ENCODE measurements at regions not wholly inside any gene's neighbourhood (a gene's known extent, or its start where the extent isn't known, plus 50 kb on each side); places are given as distances from the start of the nearest gene placed in this dataset.
"Not testable (repeated sequence)": the region's sequence is repeated elsewhere in the genome, so short reads cannot be mapped to it uniquely, and the experiment has no call there.

DNA sequence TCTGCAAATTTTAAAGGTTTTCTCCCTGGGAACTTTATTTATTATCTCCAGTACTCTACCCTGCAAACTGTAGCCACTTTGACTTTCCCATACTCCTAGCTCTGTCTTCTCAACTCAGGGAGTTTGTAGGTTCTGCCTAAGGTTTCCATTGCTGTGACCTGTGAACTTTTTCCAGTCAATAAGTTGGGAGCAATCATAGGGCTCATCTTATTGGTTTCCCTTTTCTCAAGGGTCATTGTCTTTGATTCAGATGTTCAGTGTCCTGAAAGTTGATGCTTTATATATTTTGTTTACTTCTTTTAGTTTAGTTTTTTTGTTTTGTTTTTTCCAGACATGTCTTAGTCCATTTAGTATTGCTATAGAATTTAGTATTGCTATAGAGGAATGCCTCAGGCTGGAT is 85.3 kb upstream of the NUDT6 start:
- H3K27me3 Mint-ChIP-seq (ENCODE audit: insufficient read depth, unreplicated experiment): no peaks in the 10 kb centered on the region
- no peak overlapping the region for H3K27ac Mint-ChIP-seq (ENCODE audit: low read depth, unreplicated experiment)
- no peaks in the 10 kb centered on the region for H3K36me3 Mint-ChIP-seq (ENCODE audit: insufficient read depth, unreplicated experiment)
- no peaks in the 10 kb centered on the region for H3K9me3 Mint-ChIP-seq (ENCODE audit: unreplicated experiment)
- POLR2A ChIA-PET: interaction anchor here (0.7 kb wide), 1 partner anchor 36 kb away, joined by 5 read pairs; no protein-coding TSS in a partner anchor
- CTCF ChIA-PET: interaction anchor here (0.6 kb wide), 2 partner anchors 270 to 765 kb away, joined by 3 read pairs; no protein-coding TSS in a partner anchor
- no peak for DNase-seq (ENCODE audit: unreplicated experiment)
- intact Hi-C loops (cut with micrococcal nuclease): no loop called here
- peaks cover 6% of the 10 kb centered on the region for H3K4me1 Mint-ChIP-seq (ENCODE audit: insufficient read depth, unreplicated experiment)
- no peak for TF ChIP-seq CTCF (IDR thresholded peaks at IDR 0.05; ENCODE audit: unreplicated experiment)
- BruUV-seq (replicated peaks): no TSS peak
- no peak overlapping the region for H3K4me3 Mint-ChIP-seq (ENCODE audit: unreplicated experiment)

GRCh38 chr4:123012416-123012815 is 90.0 kb upstream of the NUDT6 start:
- CTCF ChIA-PET; H3K27ac Mint-ChIP-seq (ENCODE audit: low read depth, unreplicated experiment); intact Hi-C loops (cut with micrococcal nuclease); H3K27me3 Mint-ChIP-seq (ENCODE audit: insufficient read depth, unreplicated experiment); H3K36me3 Mint-ChIP-seq (ENCODE audit: insufficient read depth, unreplicated experiment); H3K9me3 Mint-ChIP-seq (ENCODE audit: unreplicated experiment); BruUV-seq (replicated peaks); POLR2A ChIA-PET; H3K4me1 Mint-ChIP-seq (ENCODE audit: insufficient read depth, unreplicated experiment); DNase-seq (ENCODE audit: unreplicated experiment); H3K4me3 Mint-ChIP-seq (ENCODE audit: unreplicated experiment): not testable (repeated sequence)

GRCh38 chr4:123014038-123014437 is 91.6 kb upstream of the NUDT6 start:
- H3K4me1 Mint-ChIP-seq (ENCODE audit: insufficient read depth, unreplicated experiment): peaks cover 12% of the 10 kb centered on the region
- no peaks in the 10 kb centered on the region for H3K36me3 Mint-ChIP-seq (ENCODE audit: insufficient read depth, unreplicated experiment)
- POLR2A ChIA-PET: interaction anchor here (0.8 to 0.9 kb wide), 2 partner anchors 17 to 30 kb away, joined by 3 to 4 read pairs; no protein-coding TSS in a partner anchor

GRCh38 chr4:123017078-123017477 is 94.7 kb upstream of the NUDT6 start:
- ChIA-PET POLR2A (interaction anchor here (1.7 kb wide), 1 partner anchor 14 kb away, joined by 3 read pairs; no protein-coding TSS in a partner anchor), CTCF (interaction anchor here (0.6 to 0.7 kb wide), 3 partner anchors 46 to 1073 kb away, joined by 3 to 8 read pairs (median 4); no protein-coding TSS in a partner anchor)
- no TSS peak for BruUV-seq (replicated peaks)
- H3K4me1 Mint-ChIP-seq (ENCODE audit: insufficient read depth, unreplicated experiment): peaks cover 12% of the 10 kb centered on the region
- intact Hi-C loops (cut with micrococcal nuclease): no loop called here
- no peak for DNase-seq (ENCODE audit: unreplicated experiment)
- no peaks in the 10 kb centered on the region for H3K9me3 Mint-ChIP-seq (ENCODE audit: unreplicated experiment)
- H3K4me3 Mint-ChIP-seq (ENCODE audit: unreplicated experiment): no peak overlapping the region
- no peaks in the 10 kb centered on the region for H3K27me3 Mint-ChIP-seq (ENCODE audit: insufficient read depth, unreplicated experiment)
- no peak for TF ChIP-seq CTCF (IDR thresholded peaks at IDR 0.05; ENCODE audit: unreplicated experiment)
- H3K36me3 Mint-ChIP-seq (ENCODE audit: insufficient read depth, unreplicated experiment): no peaks in the 10 kb centered on the region
- no peak overlapping the region for H3K27ac Mint-ChIP-seq (ENCODE audit: low read depth, unreplicated experiment)

More at GRCh38 chr4:123014038-123014437, 91.6 kb upstream of the NUDT6 start:
- intact Hi-C loops (cut with micrococcal nuclease): no loop called here
- Mint-ChIP-seq H3K9me3 (ENCODE audit: unreplicated experiment) (no peaks in the 10 kb centered on the region), H3K27me3 (ENCODE audit: insufficient read depth, unreplicated experiment) (no peaks in the 10 kb centered on the region), H3K4me3 (ENCODE audit: unreplicated experiment) (no peak overlapping the region), H3K27ac (ENCODE audit: low read depth, unreplicated experiment) (no peak overlapping the region)
- BruUV-seq (replicated peaks): no TSS peak
- no peak for TF ChIP-seq CTCF (IDR thresholded peaks at IDR 0.05; ENCODE audit: unreplicated experiment)
- CTCF ChIA-PET: interaction anchor here (1.1 kb wide), 1 partner anchor 24 kb away, joined by 3 read pairs; no protein-coding TSS in a partner anchor
- DNase-seq (ENCODE audit: unreplicated experiment): no peak

Measured in MCF 10A (cell line).